ENCODE measurements at regions not wholly inside any gene's neighbourhood (a gene's known extent, or its start where the extent isn't known, plus 50 kb on each side); places are given as distances from the start of the nearest gene placed in this dataset.
A peak's percentile ranks its signal among the peaks of the same experiment; 100 is the strongest.
"Not testable (repeated sequence)": the region's sequence is repeated elsewhere in the genome, so short reads cannot be mapped to it uniquely, and the experiment has no call there.

DNA sequence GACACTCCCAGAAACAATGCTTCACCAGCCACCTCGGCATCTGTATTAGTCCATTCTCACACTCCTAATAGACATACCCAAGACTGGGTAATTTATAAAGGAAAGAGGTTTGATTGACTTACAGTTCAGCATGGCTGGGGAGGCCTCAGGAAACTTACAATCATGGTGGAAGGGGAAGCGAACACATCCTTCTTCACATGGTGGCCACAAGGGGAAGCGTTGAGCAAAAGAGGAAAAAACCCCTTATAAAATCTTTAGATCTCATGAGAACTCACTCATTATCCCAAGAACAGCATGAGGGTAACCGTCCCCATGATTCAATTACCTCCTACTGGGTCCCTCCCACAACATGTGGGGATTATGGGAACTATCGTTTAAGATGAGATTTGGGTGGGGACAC is 140.9 kb downstream of the LIG4 start:
- H3K27ac ChIP-seq; H3K4me2 ChIP-seq; H3K79me2 ChIP-seq (ENCODE audit: low read depth); DNase-seq; H2AFZ ChIP-seq; H3K9me3 ChIP-seq (ENCODE audit: insufficient read depth, low read depth); H3F3A ChIP-seq (ENCODE audit: insufficient read depth, low read depth); intact Hi-C loops (cut with micrococcal nuclease; ENCODE audit: unreplicated experiment); BruUV-seq (replicated peaks); H3K27me3 ChIP-seq (ENCODE audit: insufficient read depth, low read depth); H3K36me3 ChIP-seq (ENCODE audit: low read depth); CTCF ChIA-PET; H3K9me2 ChIP-seq (ENCODE audit: insufficient read depth); H4K20me1 ChIP-seq (ENCODE audit: insufficient read depth); POLR2A ChIA-PET (ENCODE audit: unreplicated experiment); H3K4me1 ChIP-seq (replicated peaks; ENCODE audit: insufficient read depth); H3K4me3 ChIP-seq: not testable (repeated sequence)
- TF ChIP-seq CTCF (conservative IDR thresholded peaks at IDR 0.05): peak; percentile 54; the same call in 1 of the 2 replicates

DNA sequence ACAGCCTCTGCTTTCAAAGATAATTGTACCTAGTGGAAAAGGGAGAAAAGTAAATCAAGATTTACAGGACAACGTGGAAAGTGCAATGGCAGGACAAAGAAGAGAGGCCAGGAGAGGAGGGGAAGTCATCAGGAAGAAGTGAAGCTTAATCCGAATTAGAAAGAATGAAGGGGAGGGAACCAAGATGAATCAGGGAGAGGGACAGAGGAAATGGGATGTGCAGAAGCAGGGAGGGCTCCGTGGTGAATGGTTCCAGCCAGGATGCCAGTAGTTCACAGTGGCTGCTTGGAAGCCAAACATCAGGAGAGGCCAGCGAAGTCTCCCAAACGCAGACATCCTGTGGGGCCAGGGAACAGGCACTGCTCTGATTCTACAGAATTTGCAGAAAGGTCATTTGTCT is 144.4 kb downstream of the LIG4 start:
- Histone ChIP-seq H3K36me3 (ENCODE audit: low read depth) (no peaks in the 10 kb centered on the region), H3K79me2 (ENCODE audit: low read depth) (no peaks in the 10 kb centered on the region), H3K4me3 (no peak overlapping the region), H3K27ac (no peak overlapping the region), H3F3A (ENCODE audit: insufficient read depth, low read depth) (no peaks in the 10 kb centered on the region), H3K27me3 (ENCODE audit: insufficient read depth, low read depth) (no peaks in the 10 kb centered on the region), H3K9me2 (ENCODE audit: insufficient read depth) (0 out of 2 replicates have a peak, but pooled peaks cover 4% of the 10 kb centered on the region), H3K4me1 (replicated peaks; ENCODE audit: insufficient read depth) (no peaks in the 10 kb centered on the region), H4K20me1 (ENCODE audit: insufficient read depth) (no peaks in the 10 kb centered on the region), H3K9me3 (ENCODE audit: insufficient read depth, low read depth) (no peaks in the 10 kb centered on the region; the same call in 1 of the 2 replicates), H3K4me2 (no peak overlapping the region), H2AFZ (no peak overlapping the region)
- TF ChIP-seq EZH2 (IDR thresholded peaks at IDR 0.05; ENCODE audit: low read depth): no peak
- no peak for TF ChIP-seq CTCF (conservative IDR thresholded peaks at IDR 0.05)
- no peak for DNase-seq
- BruUV-seq (replicated peaks): no TSS peak
- ChIA-PET CTCF (no interaction called here), POLR2A (ENCODE audit: unreplicated experiment) (no interaction called here)
- intact Hi-C loops (cut with micrococcal nuclease; ENCODE audit: unreplicated experiment): no loop called here

DNA sequence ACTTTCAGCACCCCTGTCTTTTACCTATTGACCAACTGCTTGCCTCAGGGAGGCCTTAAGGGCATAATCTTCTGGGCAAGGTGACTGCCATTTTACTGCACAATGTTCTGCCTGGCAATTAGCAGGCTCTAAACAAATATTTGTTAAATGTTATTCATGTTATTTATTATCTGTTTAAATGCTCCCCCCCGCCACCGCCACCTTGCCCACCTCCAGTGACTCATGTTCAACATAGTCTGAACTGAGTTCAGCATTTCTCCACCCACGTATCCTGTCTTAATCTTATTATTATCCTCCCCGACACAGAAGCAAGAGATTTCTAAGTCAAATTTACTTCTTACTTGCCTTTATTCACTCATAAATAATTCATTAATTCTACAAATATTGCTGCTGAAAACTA is 144.8 kb downstream of the LIG4 start:
- H2AFZ ChIP-seq: no peak overlapping the region
- no peaks in the 10 kb centered on the region for H3K36me3 ChIP-seq (ENCODE audit: low read depth)
- no peaks in the 10 kb centered on the region for H3F3A ChIP-seq (ENCODE audit: insufficient read depth, low read depth)
- DNase-seq: no peak
- H4K20me1 ChIP-seq (ENCODE audit: insufficient read depth): no peaks in the 10 kb centered on the region
- H3K9me2 ChIP-seq (ENCODE audit: insufficient read depth): 0 out of 2 replicates have a peak, but pooled peaks cover 4% of the 10 kb centered on the region
- no peaks in the 10 kb centered on the region for H3K27me3 ChIP-seq (ENCODE audit: insufficient read depth, low read depth)
- BruUV-seq (replicated peaks): no TSS peak
- intact Hi-C loops (cut with micrococcal nuclease; ENCODE audit: unreplicated experiment): no loop called here
- TF ChIP-seq EZH2 (IDR thresholded peaks at IDR 0.05; ENCODE audit: low read depth): no peak
- TF ChIP-seq CTCF (conservative IDR thresholded peaks at IDR 0.05): no peak
- H3K27ac ChIP-seq: no peak overlapping the region
- no peaks in the 10 kb centered on the region; the same call in 1 of the 2 replicates for H3K9me3 ChIP-seq (ENCODE audit: insufficient read depth, low read depth)
- ChIA-PET CTCF (no interaction called here), POLR2A (ENCODE audit: unreplicated experiment) (no interaction called here)
- no peak overlapping the region for H3K4me3 ChIP-seq
- H3K4me1 ChIP-seq (replicated peaks; ENCODE audit: insufficient read depth): no peaks in the 10 kb centered on the region
- no peaks in the 10 kb centered on the region for H3K79me2 ChIP-seq (ENCODE audit: low read depth)
- no peak overlapping the region for H3K4me2 ChIP-seq
